ENCODE measurements at regions not wholly inside any gene's neighbourhood (a gene's known extent, or its start where the extent isn't known, plus 50 kb on each side); places are given as distances from the start of the nearest gene placed in this dataset.

DNA sequence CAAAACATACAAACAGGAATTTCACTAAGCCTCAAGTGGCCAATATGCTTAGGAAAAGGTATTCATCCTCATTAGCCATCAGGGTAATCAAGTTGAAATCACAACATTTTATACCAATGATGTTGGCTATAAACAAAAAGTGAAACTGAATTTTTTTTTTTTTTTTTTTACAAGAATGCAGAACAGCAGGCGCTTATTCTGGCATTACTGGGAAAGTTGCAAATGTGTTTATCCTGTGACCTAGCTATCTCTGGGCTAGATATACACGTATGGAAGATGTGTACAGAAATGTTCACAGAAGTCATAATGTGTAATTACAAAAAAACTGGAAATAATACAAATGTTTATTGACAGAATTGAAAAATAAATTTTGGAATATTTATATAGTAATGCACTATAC, 1430.4 kb upstream of the TENM3 start:
- TF ChIP-seq, protein P1, sequence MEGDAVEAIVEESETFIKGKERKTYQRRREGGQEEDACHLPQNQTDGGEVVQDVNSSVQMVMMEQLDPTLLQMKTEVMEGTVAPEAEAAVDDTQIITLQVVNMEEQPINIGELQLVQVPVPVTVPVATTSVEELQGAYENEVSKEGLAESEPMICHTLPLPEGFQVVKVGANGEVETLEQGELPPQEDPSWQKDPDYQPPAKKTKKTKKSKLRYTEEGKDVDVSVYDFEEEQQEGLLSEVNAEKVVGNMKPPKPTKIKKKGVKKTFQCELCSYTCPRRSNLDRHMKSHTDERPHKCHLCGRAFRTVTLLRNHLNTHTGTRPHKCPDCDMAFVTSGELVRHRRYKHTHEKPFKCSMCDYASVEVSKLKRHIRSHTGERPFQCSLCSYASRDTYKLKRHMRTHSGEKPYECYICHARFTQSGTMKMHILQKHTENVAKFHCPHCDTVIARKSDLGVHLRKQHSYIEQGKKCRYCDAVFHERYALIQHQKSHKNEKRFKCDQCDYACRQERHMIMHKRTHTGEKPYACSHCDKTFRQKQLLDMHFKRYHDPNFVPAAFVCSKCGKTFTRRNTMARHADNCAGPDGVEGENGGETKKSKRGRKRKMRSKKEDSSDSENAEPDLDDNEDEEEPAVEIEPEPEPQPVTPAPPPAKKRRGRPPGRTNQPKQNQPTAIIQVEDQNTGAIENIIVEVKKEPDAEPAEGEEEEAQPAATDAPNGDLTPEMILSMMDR (IDR thresholded peaks at IDR 0.05; ENCODE audit: low read length): no peak
- TF ChIP-seq EZH2 (optimal IDR thresholded peaks at IDR 0.05; ENCODE audit: low read depth, low read length) (no peak), EZH2phosphoT487 (IDR thresholded peaks at IDR 0.05; ENCODE audit: low read length) (no peak)

Measured in MM.1S (cell line).